Prostate gland (tissue), 2 donors: ENCODE measurements at regions not wholly inside any gene's neighbourhood (a gene's known extent, or its start where the extent isn't known, plus 50 kb on each side); places are given as distances from the start of the nearest gene placed in this dataset.

ENCODE experiments used
- DNase-seq: peaks from one replicate; pipeline ENCODE4 v3.0.0-alpha.2; 2019; ENCODE audit warnings: low spot score
- H3K27ac ChIP-seq, 2 donors: fragments of 200-600 bp; sonication (generic); 2 replicates each; pipeline ENCODE4 v1.5.1; 2017 to 2019
- H3K27me3 ChIP-seq: fragments of 200-600 bp; sonication (generic); replicated peaks from 2 replicates; pipeline ENCODE4 v1.5.1; 2019; ENCODE audit not compliant: insufficient read depth
- H3K36me3 ChIP-seq, 2 donors: fragments of 200-600 bp; sonication (generic); 1 replicate in 1 of 2; 2 replicates in 1 of 2; pipeline versions ENCODE4 v1.5.1 to v1.8.1; 2017 to 2019
- H3K4me1 ChIP-seq: fragments of 200-600 bp; sonication (generic); replicated peaks from 2 replicates; pipeline ENCODE4 v1.5.1; 2019
- H3K4me3 ChIP-seq, 2 donors: fragments of 200-600 bp; sonication (generic); 2 replicates each; pipeline ENCODE4 v1.5.1; 2017 to 2019
- H3K9me3 ChIP-seq: fragments of 200-600 bp; sonication (generic); 2 replicates; pipeline ENCODE4 v1.5.1; 2017
- POLR2A ChIP-seq: fragments of 450-650 bp; IDR thresholded peaks from one replicate; pipeline ENCODE4 v1.6.1; 2016; ENCODE audit warnings: antibody characterized with exemption, mild to moderate bottlenecking
- POLR2AphosphoS5 ChIP-seq: sonication (generic); formaldehyde crosslinking; IDR thresholded peaks from one replicate; pipeline ENCODE4 v1.6.1; 2017; ENCODE audit warnings: antibody characterized with exemption
- WGBS: methylation state at CpG from one replicate; pipeline ENCODE4 v1.1.5; 2018; 5-methylcytosine and 5-hydroxymethylcytosine counted together
- intact Hi-C: fragments of 100-400 bp; cut with DNase I; formaldehyde crosslinking; loops from one replicate; pipeline ENCODE4 v1.14.2; 2022
- TF ChIP-seq, protein P1 (sequence below), 4 experiments: fragments of 200-600 bp in 2 of 4; fragments of 450-650 bp in 2 of 4; sonication (generic) in 2 of 4; IDR thresholded peaks; 1 replicate in 3 of 4; 2 replicates in 1 of 4; pipeline ENCODE4 v1.5.1; 2016 to 2019; ENCODE audit warnings: antibody characterized with exemption in 4 of 4, mild to moderate bottlenecking in 2 of 4, moderate library complexity in 2 of 4

DNA sequence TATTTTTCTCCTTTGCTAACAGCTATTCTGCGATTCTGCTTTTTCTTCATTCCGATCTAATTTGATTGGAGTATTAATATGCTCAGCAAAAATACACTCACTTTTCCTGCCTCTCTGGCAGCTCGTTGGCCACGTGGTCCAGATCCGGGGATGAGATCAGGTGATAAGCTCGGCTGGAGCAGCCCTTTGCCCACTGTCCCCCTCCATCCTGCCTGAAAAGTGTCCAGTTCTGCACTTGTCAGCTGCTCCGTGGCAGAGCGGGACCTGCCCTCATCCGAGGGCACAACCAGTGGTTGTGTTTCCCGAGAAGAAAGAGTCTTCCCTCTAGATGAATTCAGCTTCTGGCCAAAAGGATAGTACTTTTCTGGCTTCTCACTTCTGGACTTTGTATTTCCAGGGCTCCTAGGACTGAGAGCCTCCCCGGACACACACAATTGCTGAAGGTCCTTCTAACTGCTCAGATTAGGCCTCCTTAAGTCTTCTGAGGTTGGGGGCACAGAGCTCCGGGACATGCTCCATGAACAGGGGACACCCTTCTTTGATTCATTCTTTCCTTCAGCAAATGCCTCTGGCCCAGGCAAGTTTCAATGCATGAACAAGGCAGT is 103.9 kb upstream of the ALDH1A3 start:
- DNase-seq = no peak
- intact Hi-C loops = no loop called here
- H3K4me1 ChIP-seq = peaks cover 11% of the 10 kb centered on the region
- no peaks in the 10 kb centered on the region for H3K36me3 ChIP-seq
- H3K9me3 ChIP-seq = no peaks in the 10 kb centered on the region
- no peak for TF ChIP-seq POLR2A
- TF ChIP-seq, protein P1, sequence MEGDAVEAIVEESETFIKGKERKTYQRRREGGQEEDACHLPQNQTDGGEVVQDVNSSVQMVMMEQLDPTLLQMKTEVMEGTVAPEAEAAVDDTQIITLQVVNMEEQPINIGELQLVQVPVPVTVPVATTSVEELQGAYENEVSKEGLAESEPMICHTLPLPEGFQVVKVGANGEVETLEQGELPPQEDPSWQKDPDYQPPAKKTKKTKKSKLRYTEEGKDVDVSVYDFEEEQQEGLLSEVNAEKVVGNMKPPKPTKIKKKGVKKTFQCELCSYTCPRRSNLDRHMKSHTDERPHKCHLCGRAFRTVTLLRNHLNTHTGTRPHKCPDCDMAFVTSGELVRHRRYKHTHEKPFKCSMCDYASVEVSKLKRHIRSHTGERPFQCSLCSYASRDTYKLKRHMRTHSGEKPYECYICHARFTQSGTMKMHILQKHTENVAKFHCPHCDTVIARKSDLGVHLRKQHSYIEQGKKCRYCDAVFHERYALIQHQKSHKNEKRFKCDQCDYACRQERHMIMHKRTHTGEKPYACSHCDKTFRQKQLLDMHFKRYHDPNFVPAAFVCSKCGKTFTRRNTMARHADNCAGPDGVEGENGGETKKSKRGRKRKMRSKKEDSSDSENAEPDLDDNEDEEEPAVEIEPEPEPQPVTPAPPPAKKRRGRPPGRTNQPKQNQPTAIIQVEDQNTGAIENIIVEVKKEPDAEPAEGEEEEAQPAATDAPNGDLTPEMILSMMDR (IDR thresholded peaks at IDR 0.05) = no peak
- no peak for TF ChIP-seq POLR2AphosphoS5
- H3K27me3 ChIP-seq = no peaks in the 10 kb centered on the region
- H3K27ac ChIP-seq = no peak overlapping the region
- H3K4me3 ChIP-seq = no peak overlapping the region
- 80% methylated on average over 12 of the region's 12 CpGs for WGBS

DNA sequence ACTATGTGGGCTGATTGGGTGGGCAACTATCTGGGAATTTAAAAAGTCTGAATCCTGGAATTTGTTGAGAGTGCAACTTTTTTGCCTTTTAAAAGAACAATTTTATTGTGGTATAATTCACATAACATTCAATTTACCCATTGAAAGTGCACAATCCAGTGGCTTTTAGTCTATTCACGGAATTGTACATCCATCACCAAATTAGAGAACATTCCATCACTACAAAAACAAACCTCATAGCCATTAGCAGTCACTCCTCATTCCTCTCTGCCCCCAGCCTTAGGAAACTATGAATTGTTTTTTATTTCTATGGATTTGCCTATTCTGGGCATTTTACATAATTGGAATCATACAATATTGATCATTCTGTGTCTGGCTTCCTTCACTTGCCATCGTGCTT is 101.8 kb upstream of the ALDH1A3 start:
- no peak overlapping the region for H3K27ac ChIP-seq
- no peaks in the 10 kb centered on the region for H3K36me3 ChIP-seq
- no peaks in the 10 kb centered on the region for H3K27me3 ChIP-seq
- no peak for TF ChIP-seq POLR2AphosphoS5
- TF ChIP-seq, protein P1 (IDR thresholded peaks at IDR 0.05) = no peak
- no peak for TF ChIP-seq POLR2A
- WGBS = 86% methylated on average over 2 of the region's 2 CpGs
- no peaks in the 10 kb centered on the region for H3K9me3 ChIP-seq
- intact Hi-C loops = no loop called here
- H3K4me3 ChIP-seq = no peak overlapping the region
- no peak for DNase-seq
- no peaks in the 10 kb centered on the region for H3K4me1 ChIP-seq

DNA sequence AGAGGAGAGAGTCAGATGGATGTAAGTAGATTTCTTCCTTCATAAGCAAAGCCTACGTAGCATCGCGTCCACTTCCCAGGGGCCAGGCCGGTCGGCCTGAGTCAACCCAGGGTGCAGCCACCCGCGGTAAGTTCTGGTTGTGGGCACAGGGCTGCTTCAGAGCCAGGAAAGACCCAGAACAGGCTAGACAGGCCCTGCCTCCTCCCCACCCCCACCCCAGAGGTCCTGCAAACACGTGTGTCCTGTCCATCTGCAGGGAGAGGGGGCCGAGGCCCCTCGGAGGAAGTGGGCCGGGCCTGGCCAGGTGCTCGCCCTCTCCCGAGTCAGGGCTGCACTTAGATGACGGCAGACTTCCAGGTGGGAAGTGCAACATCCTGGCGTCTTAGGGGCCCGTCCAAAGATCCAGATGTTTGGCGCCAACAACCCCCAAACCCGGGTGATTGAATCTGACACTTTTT is 100.8 kb upstream of the ALDH1A3 start:
- 76% methylated on average over 13 of the region's 18 CpGs for WGBS
- TF ChIP-seq POLR2AphosphoS5 = no peak
- no peak for TF ChIP-seq POLR2A
- TF ChIP-seq, protein P1 (IDR thresholded peaks at IDR 0.05) = no peak
- intact Hi-C loops = no loop called here

DNA sequence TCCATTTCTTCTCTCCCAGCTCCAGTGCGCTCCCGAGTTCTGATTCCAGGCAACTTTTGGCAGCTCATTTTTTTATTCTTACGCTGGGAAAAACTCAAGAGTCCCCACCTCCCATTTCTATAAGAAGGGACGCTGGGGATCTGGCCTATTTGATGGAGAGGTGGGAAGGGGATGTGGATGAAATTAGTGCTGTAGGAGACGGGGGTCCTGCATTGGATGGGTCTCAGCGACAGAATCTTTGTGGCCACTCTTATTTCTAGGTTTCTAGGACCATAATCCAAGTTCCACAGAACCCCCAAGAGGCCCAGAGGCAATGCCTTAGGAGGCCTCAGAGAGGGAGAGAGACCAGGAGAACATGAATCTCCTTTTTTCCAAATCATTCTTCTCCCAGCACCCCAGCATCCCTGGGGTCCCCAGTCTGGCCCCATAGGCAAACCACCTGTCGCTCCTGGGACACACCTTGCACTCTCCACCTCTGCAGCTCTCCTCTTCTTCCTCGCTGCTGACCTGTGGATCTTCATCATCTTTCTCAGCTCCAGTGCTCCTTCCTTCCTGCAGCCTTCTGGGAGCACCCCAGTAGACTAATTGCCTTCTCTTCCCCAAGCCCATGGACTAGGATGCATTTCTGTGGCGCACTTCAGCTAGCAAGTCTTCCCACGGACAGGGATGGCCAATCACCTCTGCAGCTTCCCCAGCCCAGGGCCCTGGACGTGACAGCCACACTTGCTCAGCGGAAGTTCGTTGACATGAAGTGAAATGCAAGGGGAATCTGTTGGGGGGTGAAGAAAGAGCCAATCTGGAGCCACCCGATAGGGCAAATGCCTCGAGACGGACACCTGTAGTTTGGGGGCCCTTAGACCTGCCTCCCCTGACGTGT is 100.1 kb upstream of the ALDH1A3 start:
- Histone ChIP-seq H3K36me3 (no peaks in the 10 kb centered on the region), H3K9me3 (no peaks in the 10 kb centered on the region), H3K4me1 (no peaks in the 10 kb centered on the region), H3K4me3 (no peak overlapping the region), H3K27ac (no peak overlapping the region), H3K27me3 (no peaks in the 10 kb centered on the region)
- peak; percentile 1 for DNase-seq
- intact Hi-C loops = no loop called here
- WGBS = 88% methylated on average over 17 of the region's 17 CpGs
- TF ChIP-seq POLR2AphosphoS5 = no peak
- no peak for TF ChIP-seq POLR2A
- TF ChIP-seq, protein P1 (IDR thresholded peaks at IDR 0.05) = no peak

More for the DNA sequence above, 100.8 kb upstream of the ALDH1A3 start:
- Histone ChIP-seq H3K27me3 (no peaks in the 10 kb centered on the region), H3K36me3 (no peaks in the 10 kb centered on the region), H3K9me3 (no peaks in the 10 kb centered on the region), H3K4me3 (no peak overlapping the region), H3K4me1 (no peaks in the 10 kb centered on the region), H3K27ac (no peak overlapping the region)
- peak; percentile 0 for DNase-seq
